ENCODE measurements at regions not wholly inside any gene's neighbourhood (a gene's known extent, or its start where the extent isn't known, plus 50 kb on each side); places are given as distances from the start of the nearest gene placed in this dataset.

DNA sequence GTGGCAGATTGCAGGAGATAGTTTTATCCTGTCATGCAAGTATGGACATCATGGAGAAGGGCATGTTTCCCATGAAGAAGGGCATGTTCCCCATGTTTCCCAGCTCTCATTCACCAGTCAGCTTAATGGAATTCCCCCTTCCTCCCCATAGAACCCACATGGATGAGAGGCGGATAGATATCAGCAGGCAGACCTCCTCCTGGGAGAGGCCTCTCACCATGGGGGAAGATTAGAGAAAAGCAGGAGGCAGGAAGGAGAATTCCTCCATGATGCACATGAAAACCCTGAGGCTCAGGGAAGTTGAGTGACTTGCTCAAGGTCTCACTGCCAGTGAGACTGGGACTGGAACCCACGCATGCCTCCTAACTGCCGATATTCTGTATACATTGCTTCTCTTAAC lies 92.9 kb upstream of the FOXN3 start:
- TF ChIP-seq POLR2A (IDR thresholded peaks at IDR 0.05; ENCODE audit: extremely low read depth, insufficient read length): no peak
- TF ChIP-seq, protein P1, sequence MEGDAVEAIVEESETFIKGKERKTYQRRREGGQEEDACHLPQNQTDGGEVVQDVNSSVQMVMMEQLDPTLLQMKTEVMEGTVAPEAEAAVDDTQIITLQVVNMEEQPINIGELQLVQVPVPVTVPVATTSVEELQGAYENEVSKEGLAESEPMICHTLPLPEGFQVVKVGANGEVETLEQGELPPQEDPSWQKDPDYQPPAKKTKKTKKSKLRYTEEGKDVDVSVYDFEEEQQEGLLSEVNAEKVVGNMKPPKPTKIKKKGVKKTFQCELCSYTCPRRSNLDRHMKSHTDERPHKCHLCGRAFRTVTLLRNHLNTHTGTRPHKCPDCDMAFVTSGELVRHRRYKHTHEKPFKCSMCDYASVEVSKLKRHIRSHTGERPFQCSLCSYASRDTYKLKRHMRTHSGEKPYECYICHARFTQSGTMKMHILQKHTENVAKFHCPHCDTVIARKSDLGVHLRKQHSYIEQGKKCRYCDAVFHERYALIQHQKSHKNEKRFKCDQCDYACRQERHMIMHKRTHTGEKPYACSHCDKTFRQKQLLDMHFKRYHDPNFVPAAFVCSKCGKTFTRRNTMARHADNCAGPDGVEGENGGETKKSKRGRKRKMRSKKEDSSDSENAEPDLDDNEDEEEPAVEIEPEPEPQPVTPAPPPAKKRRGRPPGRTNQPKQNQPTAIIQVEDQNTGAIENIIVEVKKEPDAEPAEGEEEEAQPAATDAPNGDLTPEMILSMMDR (IDR thresholded peaks at IDR 0.05; ENCODE audit: low read depth, low read length): no peak

Measured in NB4 (cell line).